ENCODE measurements at regions not wholly inside any gene's neighbourhood (a gene's known extent, or its start where the extent isn't known, plus 50 kb on each side); places are given as distances from the start of the nearest gene placed in this dataset.
"Not testable (repeated sequence)": the region's sequence is repeated elsewhere in the genome, so short reads cannot be mapped to it uniquely, and the experiment has no call there.

DNA sequence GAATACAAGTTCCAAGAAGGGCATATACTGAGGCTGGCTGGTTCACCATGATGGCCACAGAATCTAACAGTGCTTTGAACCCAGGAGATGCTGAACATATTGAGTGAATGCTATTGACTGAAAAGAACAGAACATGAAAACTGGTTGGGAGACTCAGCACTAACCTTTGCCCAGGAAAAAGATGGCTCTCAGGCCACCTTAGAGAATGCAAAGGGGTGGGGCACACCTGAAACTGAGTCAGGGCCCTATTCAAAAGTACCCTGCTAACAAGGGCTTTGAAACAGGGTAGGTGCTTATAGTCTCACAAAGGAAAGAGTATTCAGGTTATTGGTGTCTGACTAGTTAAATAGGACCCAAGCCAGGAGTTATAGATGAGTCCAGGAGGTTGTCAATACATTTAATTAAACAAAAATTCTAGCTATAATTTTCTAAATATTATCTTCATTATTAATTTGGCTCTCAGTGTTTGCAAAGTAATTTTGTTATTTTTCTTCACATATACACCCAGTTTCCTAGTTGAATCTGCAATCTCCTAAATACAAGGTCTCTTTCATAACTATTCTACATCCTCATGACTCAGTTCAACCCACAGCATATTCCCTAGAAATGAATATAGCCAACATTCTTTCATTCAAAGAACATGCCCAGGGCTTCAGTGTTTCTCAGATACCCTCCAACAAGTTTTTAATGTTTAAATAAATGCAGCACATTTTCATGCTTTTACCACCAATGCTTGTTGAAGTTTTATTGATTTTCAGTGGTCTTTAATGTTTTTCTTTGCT, 144.2 kb upstream of the RAPGEF2 start:
- Histone ChIP-seq H2AFZ (ENCODE audit: insufficient read depth, low read depth, low read length, poor library complexity, severe bottlenecking) (no peak overlapping the region), H3K9ac (ENCODE audit: low read length) (no peak overlapping the region), H3K4me3 (ENCODE audit: control extremely low read depth in 1 of 5, extremely low read depth in 1 of 5, insufficient read depth in 1 of 5, low read depth in 2 of 5, low read length in 4 of 5) (no peak overlapping the region), H3K27ac (ENCODE audit: low read length in 2 of 2) (no peak overlapping the region), H3K4me1 (ENCODE audit: control insufficient read depth in 2 of 2, insufficient read depth in 2 of 2, low read length in 2 of 2) (no peaks in the 10 kb centered on the region), H4K20me1 (ENCODE audit: control insufficient read depth, insufficient read depth, low read length, poor library complexity, severe bottlenecking) (no peaks in the 10 kb centered on the region), H3K9me3 (ENCODE audit: control extremely low read depth in 1 of 3, control insufficient read depth in 2 of 3, insufficient read depth in 1 of 3, low read length in 2 of 3) (no peaks in the 10 kb centered on the region), H3K79me2 (ENCODE audit: control insufficient read depth, insufficient read depth, low read length) (no peaks in the 10 kb centered on the region), H3K36me3 (replicated peaks in 1 of 2; ENCODE audit: control extremely low read depth in 1 of 2, control insufficient read depth in 1 of 2, extremely low read depth in 1 of 2, insufficient read depth in 2 of 2, low read length in 1 of 2) (no peaks in the 10 kb centered on the region), H3K27me3 (replicated peaks in 1 of 4; ENCODE audit: control extremely low read depth in 1 of 4, control insufficient read depth in 3 of 4, insufficient read depth in 4 of 4, low read length in 3 of 4) (no peaks in the 10 kb centered on the region), H3K4me2 (replicated peaks; ENCODE audit: low read depth, low read length, poor library complexity, severe bottlenecking) (no peak overlapping the region)
- ChIA-PET POLR2A (no interaction called here), CTCF (no interaction called here)
- TF ChIP-seq EZH2 (IDR thresholded peaks at IDR 0.05; ENCODE audit: borderline replicate concordance, insufficient read depth, low read depth, low read length, poor library complexity, severe bottlenecking) = no peak
- TF ChIP-seq, protein P1, sequence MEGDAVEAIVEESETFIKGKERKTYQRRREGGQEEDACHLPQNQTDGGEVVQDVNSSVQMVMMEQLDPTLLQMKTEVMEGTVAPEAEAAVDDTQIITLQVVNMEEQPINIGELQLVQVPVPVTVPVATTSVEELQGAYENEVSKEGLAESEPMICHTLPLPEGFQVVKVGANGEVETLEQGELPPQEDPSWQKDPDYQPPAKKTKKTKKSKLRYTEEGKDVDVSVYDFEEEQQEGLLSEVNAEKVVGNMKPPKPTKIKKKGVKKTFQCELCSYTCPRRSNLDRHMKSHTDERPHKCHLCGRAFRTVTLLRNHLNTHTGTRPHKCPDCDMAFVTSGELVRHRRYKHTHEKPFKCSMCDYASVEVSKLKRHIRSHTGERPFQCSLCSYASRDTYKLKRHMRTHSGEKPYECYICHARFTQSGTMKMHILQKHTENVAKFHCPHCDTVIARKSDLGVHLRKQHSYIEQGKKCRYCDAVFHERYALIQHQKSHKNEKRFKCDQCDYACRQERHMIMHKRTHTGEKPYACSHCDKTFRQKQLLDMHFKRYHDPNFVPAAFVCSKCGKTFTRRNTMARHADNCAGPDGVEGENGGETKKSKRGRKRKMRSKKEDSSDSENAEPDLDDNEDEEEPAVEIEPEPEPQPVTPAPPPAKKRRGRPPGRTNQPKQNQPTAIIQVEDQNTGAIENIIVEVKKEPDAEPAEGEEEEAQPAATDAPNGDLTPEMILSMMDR (IDR thresholded peaks at IDR 0.05) = no peak
- no peaks in the 10 kb centered on the region for H3K4me1 Mint-ChIP-seq
- H3K27me3 Mint-ChIP-seq = peaks cover 9% of the 10 kb centered on the region
- H3K27ac Mint-ChIP-seq = no peak overlapping the region
- intact Hi-C loops (cut with micrococcal nuclease) = no loop called here
- H3K9me3 Mint-ChIP-seq (ENCODE audit: insufficient read depth) = no peaks in the 10 kb centered on the region
- ATAC-seq (ENCODE audit: low read depth) = no peak
- no peak for DNase-seq
- H3K4me3 Mint-ChIP-seq = no peak overlapping the region

DNA sequence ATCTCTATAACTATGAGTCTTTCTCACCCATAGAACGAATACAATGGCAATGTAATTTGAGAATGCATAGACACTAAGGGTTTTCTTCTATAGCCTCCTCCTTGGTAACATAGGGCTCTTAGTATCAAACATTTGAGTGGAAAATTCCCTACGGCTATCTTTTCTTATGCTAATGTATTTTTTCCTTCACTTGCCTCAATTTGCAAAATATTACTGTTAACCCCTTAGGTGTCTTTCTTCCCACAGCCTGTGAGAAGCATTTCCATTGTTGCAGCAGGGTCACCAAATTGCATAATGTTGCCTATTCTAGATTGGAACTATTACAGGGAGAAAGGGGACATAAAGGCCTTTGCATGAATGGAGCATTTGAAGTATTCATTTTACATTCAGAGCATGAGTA, 140.5 kb upstream of the RAPGEF2 start:
- H3K27ac ChIP-seq (ENCODE audit: low read length in 2 of 2) = no peak overlapping the region
- Mint-ChIP-seq H3K9me3 (ENCODE audit: insufficient read depth) (no peaks in the 10 kb centered on the region), H3K27me3 (peaks cover 15% of the 10 kb centered on the region), H3K4me1 (no peaks in the 10 kb centered on the region), H3K4me3 (no peak overlapping the region), H3K27ac (no peak overlapping the region)
- ChIA-PET POLR2A (no interaction called here), CTCF (no interaction called here)
- ATAC-seq (ENCODE audit: low read depth) (no peak), DNase-seq (no peak)
- no peaks in the 10 kb centered on the region for H3K79me2 ChIP-seq (ENCODE audit: control insufficient read depth, insufficient read depth, low read length)
- H4K20me1 ChIP-seq (ENCODE audit: control insufficient read depth, insufficient read depth, low read length, poor library complexity, severe bottlenecking) = no peaks in the 10 kb centered on the region
- intact Hi-C loops (cut with micrococcal nuclease) = no loop called here
- WGBS (ENCODE audit: insufficient coverage) = no CpG with 5 or more reads among the region's 2 CpGs
- H3K9ac ChIP-seq (ENCODE audit: low read length) = no peak overlapping the region
- no peak overlapping the region for H3K4me2 ChIP-seq (replicated peaks; ENCODE audit: low read depth, low read length, poor library complexity, severe bottlenecking)
- H3K9me3 ChIP-seq (ENCODE audit: control extremely low read depth in 1 of 3, control insufficient read depth in 2 of 3, insufficient read depth in 1 of 3, low read length in 2 of 3) = peaks cover 0 to 3% (median 1%) of the 10 kb centered on the region in 3 donors
- no peak overlapping the region for H3K4me3 ChIP-seq (ENCODE audit: control extremely low read depth in 1 of 5, extremely low read depth in 1 of 5, insufficient read depth in 1 of 5, low read depth in 2 of 5, low read length in 4 of 5)
- no peak for TF ChIP-seq EZH2 (IDR thresholded peaks at IDR 0.05; ENCODE audit: borderline replicate concordance, insufficient read depth, low read depth, low read length, poor library complexity, severe bottlenecking)
- TF ChIP-seq, protein P1 (IDR thresholded peaks at IDR 0.05) = no peak
- H2AFZ ChIP-seq (ENCODE audit: insufficient read depth, low read depth, low read length, poor library complexity, severe bottlenecking) = no peak overlapping the region
- H3K4me1 ChIP-seq (ENCODE audit: control insufficient read depth in 2 of 2, insufficient read depth in 2 of 2, low read length in 2 of 2) = no peaks in the 10 kb centered on the region
- no peaks in the 10 kb centered on the region for H3K27me3 ChIP-seq (replicated peaks in 1 of 4; ENCODE audit: control extremely low read depth in 1 of 4, control insufficient read depth in 3 of 4, insufficient read depth in 4 of 4, low read length in 3 of 4)
- H3K36me3 ChIP-seq (replicated peaks in 1 of 2; ENCODE audit: control extremely low read depth in 1 of 2, control insufficient read depth in 1 of 2, extremely low read depth in 1 of 2, insufficient read depth in 2 of 2, low read length in 1 of 2) = no peaks in the 10 kb centered on the region

DNA sequence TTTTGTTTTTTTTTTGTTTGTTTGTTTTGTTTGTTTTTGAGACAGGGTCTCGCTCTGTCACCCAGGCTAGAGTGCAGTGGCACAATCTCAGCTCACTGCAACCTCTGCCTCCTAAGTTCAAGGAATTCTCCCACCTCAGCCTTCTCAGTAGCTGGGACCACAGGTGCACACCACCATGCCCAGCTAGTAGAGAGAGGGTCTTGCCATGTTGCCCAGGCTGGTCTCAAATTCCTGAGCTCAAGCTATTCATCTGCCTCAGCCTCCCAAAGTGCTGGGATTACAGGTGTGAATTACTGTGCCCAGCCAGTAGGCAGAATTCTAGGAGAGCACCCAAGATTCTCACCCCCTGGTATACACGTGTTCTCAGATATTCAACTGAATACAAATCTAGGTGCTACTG, 139.6 kb upstream of the RAPGEF2 start:
- H3K9ac ChIP-seq (ENCODE audit: low read length); CTCF ChIA-PET; H3K4me3 Mint-ChIP-seq; H3K27ac ChIP-seq (ENCODE audit: low read length in 2 of 2); H3K4me3 ChIP-seq (ENCODE audit: control extremely low read depth in 1 of 5, extremely low read depth in 1 of 5, insufficient read depth in 1 of 5, low read depth in 2 of 5, low read length in 4 of 5); DNase-seq; H3K36me3 ChIP-seq (replicated peaks in 1 of 2; ENCODE audit: control extremely low read depth in 1 of 2, control insufficient read depth in 1 of 2, extremely low read depth in 1 of 2, insufficient read depth in 2 of 2, low read length in 1 of 2); H3K27ac Mint-ChIP-seq; POLR2A ChIA-PET; intact Hi-C loops (cut with micrococcal nuclease); H3K4me1 ChIP-seq (ENCODE audit: control insufficient read depth in 2 of 2, insufficient read depth in 2 of 2, low read length in 2 of 2); H2AFZ ChIP-seq (ENCODE audit: insufficient read depth, low read depth, low read length, poor library complexity, severe bottlenecking); H3K4me2 ChIP-seq (replicated peaks; ENCODE audit: low read depth, low read length, poor library complexity, severe bottlenecking); H3K4me1 Mint-ChIP-seq; H4K20me1 ChIP-seq (ENCODE audit: control insufficient read depth, insufficient read depth, low read length, poor library complexity, severe bottlenecking); H3K9me3 ChIP-seq (ENCODE audit: control extremely low read depth in 1 of 3, control insufficient read depth in 2 of 3, insufficient read depth in 1 of 3, low read length in 2 of 3); H3K27me3 ChIP-seq (replicated peaks in 1 of 4; ENCODE audit: control extremely low read depth in 1 of 4, control insufficient read depth in 3 of 4, insufficient read depth in 4 of 4, low read length in 3 of 4); ATAC-seq (ENCODE audit: low read depth); H3K79me2 ChIP-seq (ENCODE audit: control insufficient read depth, insufficient read depth, low read length); H3K9me3 Mint-ChIP-seq (ENCODE audit: insufficient read depth): not testable (repeated sequence)
- peaks cover 15% of the 10 kb centered on the region for H3K27me3 Mint-ChIP-seq
- WGBS (ENCODE audit: insufficient coverage) = no CpG with 5 or more reads among the region's 2 CpGs

Data from B cell (primary cell).